ENCODE measurements at regions not wholly inside any gene's neighbourhood (a gene's known extent, or its start where the extent isn't known, plus 50 kb on each side); places are given as distances from the start of the nearest gene placed in this dataset.

- TF ChIP-seq CTCF (IDR thresholded peaks at IDR 0.05; ENCODE audit: borderline replicate concordance, insufficient read depth, low read depth, low read length) = no peak
These were observed 431.8 kb upstream of the FAT3 start for GRCh38 chr11:91792779-91793262.

GRCh38 chr11:91791171-91791468 is 433.5 kb upstream of the FAT3 start:
- no peak for TF ChIP-seq CTCF (IDR thresholded peaks at IDR 0.05; ENCODE audit: borderline replicate concordance, insufficient read depth, low read depth, low read length)
- no peak overlapping the region for H3K4me3 ChIP-seq (ENCODE audit: low read depth, low read length)

More at GRCh38 chr11:91792779-91793262, 431.8 kb upstream of the FAT3 start:
- no peak overlapping the region for H3K4me3 ChIP-seq (ENCODE audit: low read depth, low read length)

- no peak for TF ChIP-seq CTCF (IDR thresholded peaks at IDR 0.05; ENCODE audit: borderline replicate concordance, insufficient read depth, low read depth, low read length)
- no peak overlapping the region for H3K4me3 ChIP-seq (ENCODE audit: low read depth, low read length)
These were observed 434.1 kb upstream of the FAT3 start for GRCh38 chr11:91790346-91791170.

GRCh38 chr11:91788764-91789163 is 435.9 kb upstream of the FAT3 start:
- no peak overlapping the region for H3K4me3 ChIP-seq (ENCODE audit: low read depth, low read length)
- TF ChIP-seq CTCF (IDR thresholded peaks at IDR 0.05; ENCODE audit: borderline replicate concordance, insufficient read depth, low read depth, low read length) = no peak

GRCh38 chr11:91786097-91786496 is 438.5 kb upstream of the FAT3 start:
- H3K4me3 ChIP-seq (ENCODE audit: low read depth, low read length) = no peak overlapping the region
- TF ChIP-seq CTCF (IDR thresholded peaks at IDR 0.05; ENCODE audit: borderline replicate concordance, insufficient read depth, low read depth, low read length) = no peak

- no peak for TF ChIP-seq CTCF (IDR thresholded peaks at IDR 0.05; ENCODE audit: borderline replicate concordance, insufficient read depth, low read depth, low read length)
- H3K4me3 ChIP-seq (ENCODE audit: low read depth, low read length) = no peak overlapping the region
These were observed 441.4 kb upstream of the FAT3 start for GRCh38 chr11:91783173-91783572.

- TF ChIP-seq CTCF (IDR thresholded peaks at IDR 0.05; ENCODE audit: borderline replicate concordance, insufficient read depth, low read depth, low read length) = no peak
- H3K4me3 ChIP-seq (ENCODE audit: low read depth, low read length) = no peak overlapping the region
These were observed 445.9 kb upstream of the FAT3 start for GRCh38 chr11:91778758-91779157.
